NCI-H2107 treated with DMSO at 0.1 percent for 48 hours (cell line): ENCODE measurements at regions not wholly inside any gene's neighbourhood (a gene's known extent, or its start where the extent isn't known, plus 50 kb on each side); places are given as distances from the start of the nearest gene placed in this dataset.

Source experiments
- DNase-seq: peaks from one replicate; lab custom pipeline; 2025; ENCODE audit not compliant: unreplicated experiment; lab: John Stamatoyannopoulos, UW

- DNase-seq = no peak
Observed at GRCh38 chrX:113770071-113770470, 813.8 kb upstream of the HTR2C start.

- no peak for DNase-seq
Observed at GRCh38 chrX:113759422-113759821, 824.5 kb upstream of the HTR2C start.

- no peak for DNase-seq
Observed at GRCh38 chrX:113747274-113747973, 836.5 kb upstream of the HTR2C start.

GRCh38 chrX:113743069-113743468 is 840.8 kb upstream of the HTR2C start:
- no peak for DNase-seq

- no peak for DNase-seq
Observed at GRCh38 chrX:113741744-113742143, 842.1 kb upstream of the HTR2C start.

- no peak for DNase-seq
Observed at GRCh38 chrX:113728937-113729336, 854.9 kb upstream of the HTR2C start.

GRCh38 chrX:113726898-113727297 is 857.0 kb upstream of the HTR2C start:
- DNase-seq = no peak

- DNase-seq = no peak
Observed at GRCh38 chrX:113726466-113726865, 857.4 kb upstream of the HTR2C start.

- DNase-seq = no peak
Observed at GRCh38 chrX:113726009-113726408, 857.9 kb upstream of the HTR2C start.

- no peak for DNase-seq
Observed at GRCh38 chrX:113699939-113700338, 859.3 kb upstream of the AMOT start.

GRCh38 chrX:113675278-113675677 is 834.6 kb upstream of the AMOT start:
- no peak for DNase-seq

GRCh38 chrX:113651306-113651705 is 810.7 kb upstream of the AMOT start:
- DNase-seq = peak; percentile 35

GRCh38 chrX:113644426-113644825 is 803.8 kb upstream of the AMOT start:
- no peak for DNase-seq

- no peak for DNase-seq
Observed at GRCh38 chrX:113634565-113634964, 793.9 kb upstream of the AMOT start.

- no peak for DNase-seq
Observed at GRCh38 chrX:113629326-113629725, 788.7 kb upstream of the AMOT start.

GRCh38 chrX:113594123-113594841 is 753.7 kb upstream of the AMOT start:
- DNase-seq = no peak

GRCh38 chrX:113586281-113586898 is 745.8 kb upstream of the AMOT start:
- DNase-seq = no peak

GRCh38 chrX:113580486-113580885 is 739.9 kb upstream of the AMOT start:
- DNase-seq = no peak

- DNase-seq = no peak
Observed at GRCh38 chrX:113558576-113558975, 717.9 kb upstream of the AMOT start.

GRCh38 chrX:113551919-113552318 is 711.3 kb upstream of the AMOT start:
- no peak for DNase-seq

GRCh38 chrX:113548308-113549015 is 707.8 kb upstream of the AMOT start:
- DNase-seq = no peak

- DNase-seq = no peak
Observed at GRCh38 chrX:113545040-113545439, 704.4 kb upstream of the AMOT start.
